GM18517 (cell line): ENCODE measurements at regions not wholly inside any gene's neighbourhood (a gene's known extent, or its start where the extent isn't known, plus 50 kb on each side); places are given as distances from the start of the nearest gene placed in this dataset.

Experiments used
- ATAC-seq: cut with Tn5 transposase; IDR thresholded peaks from one replicate; pipeline ENCODE4 v1.9.1; 2021; ENCODE audit warnings: mild to moderate bottlenecking, moderate library complexity; ENCODE audit not compliant: unreplicated experiment

DNA sequence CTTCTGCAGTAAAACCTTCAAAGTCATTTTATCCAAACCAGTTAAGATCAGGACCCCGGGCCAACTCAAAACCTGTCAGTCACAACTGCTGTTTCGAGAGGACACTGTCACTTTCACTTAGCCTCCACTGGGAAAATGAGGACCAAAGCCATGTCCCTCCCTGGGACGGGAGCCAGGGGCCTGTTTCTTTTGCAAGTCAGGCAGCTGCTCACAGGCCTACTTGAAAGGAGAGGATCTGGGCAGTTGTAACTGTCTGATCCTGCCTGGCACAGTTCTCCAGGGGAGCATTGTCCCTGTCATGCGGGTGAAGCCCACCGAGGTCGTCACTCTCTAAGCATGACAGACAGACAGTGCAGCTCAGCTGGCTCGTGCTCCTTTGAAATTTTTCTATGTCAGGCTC lies 276.2 kb downstream of the NPIPA8 start:
- no peak for ATAC-seq

DNA sequence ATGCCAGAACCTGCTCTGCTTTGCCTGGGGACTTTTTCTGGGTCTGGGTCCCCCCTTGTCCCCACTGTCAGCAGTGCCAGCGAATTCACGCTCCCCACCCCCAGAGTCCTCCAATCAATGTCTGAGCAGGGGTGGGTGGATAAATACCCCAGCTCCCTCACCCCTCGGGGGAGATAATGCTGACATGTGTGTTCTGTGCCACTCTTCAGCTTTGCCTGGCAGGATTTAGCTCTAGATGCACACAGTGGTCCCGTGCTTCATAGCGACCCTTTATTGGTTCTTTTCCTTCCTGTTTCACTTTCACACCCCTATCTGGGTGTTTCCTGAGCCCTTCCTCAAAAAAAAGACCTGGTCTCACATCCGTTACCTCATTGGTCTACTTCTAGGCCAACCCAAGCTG lies 277.0 kb downstream of the NPIPA8 start:
- ATAC-seq = no peak

DNA sequence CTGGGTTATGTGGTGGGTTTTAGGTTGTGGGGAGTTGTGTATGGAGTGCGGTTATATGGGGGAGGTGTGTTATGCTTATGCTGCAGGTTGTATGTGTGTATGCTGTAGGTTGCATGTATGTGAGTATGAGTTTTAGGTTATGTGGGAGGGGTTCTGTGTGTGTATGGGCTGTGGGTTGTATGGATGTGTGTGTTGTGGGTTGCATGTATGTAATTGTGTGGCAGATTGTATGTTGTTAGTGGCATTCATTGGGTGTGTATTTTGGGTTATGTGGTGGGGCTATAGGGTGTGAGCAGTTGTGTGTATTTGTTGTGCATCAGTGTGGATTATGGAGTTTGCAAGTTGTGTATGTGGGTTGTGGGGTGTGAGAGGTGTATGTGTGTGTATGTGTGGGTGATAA lies 277.4 kb downstream of the NPIPA8 start:
- no peak for ATAC-seq

DNA sequence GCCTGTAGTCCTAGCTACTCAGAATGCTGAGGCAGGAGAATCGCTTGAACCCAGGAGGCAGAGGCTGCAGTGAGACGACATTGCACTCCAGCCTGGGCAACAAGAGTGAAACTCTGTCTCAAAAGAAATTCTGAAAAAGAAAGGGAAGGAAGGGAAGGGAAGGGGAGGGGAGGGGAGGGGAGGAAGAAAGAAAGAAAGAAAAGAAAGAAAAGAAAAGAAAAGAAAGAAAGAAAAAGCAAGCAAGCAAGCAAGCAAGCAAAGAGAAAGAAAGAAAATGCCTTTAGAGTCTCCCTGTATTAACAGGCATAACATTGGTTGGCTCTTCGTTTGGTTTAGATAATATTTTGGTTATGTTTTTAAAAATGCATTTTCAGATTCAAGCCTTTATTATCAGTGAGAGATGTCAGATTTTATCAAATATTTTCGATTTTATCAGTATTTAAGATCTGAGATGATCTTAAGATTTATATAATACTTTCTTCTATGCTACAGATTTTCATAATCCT lies 281.1 kb downstream of the NPIPA8 start:
- ATAC-seq = no peak

DNA sequence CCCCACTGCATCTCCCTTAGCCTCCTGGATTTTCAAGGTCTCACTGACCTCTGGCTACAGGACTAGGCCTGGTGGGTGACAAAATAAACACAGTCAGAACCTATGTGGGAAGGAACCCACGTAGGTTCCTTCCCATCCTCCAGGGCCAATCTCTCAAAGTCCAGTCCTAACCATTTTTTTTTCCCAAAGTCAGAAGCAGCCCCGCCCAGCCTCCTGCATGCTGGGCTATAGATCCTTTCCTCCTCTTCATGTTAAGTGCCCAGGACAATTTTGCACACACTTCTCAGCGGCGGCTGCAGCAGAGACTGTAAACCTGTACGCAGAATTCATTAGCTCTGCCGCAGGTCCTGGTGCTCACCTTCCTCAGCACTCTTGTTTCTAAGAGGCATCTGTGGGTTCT lies 285.8 kb downstream of the NPIPA8 start:
- no peak for ATAC-seq

DNA sequence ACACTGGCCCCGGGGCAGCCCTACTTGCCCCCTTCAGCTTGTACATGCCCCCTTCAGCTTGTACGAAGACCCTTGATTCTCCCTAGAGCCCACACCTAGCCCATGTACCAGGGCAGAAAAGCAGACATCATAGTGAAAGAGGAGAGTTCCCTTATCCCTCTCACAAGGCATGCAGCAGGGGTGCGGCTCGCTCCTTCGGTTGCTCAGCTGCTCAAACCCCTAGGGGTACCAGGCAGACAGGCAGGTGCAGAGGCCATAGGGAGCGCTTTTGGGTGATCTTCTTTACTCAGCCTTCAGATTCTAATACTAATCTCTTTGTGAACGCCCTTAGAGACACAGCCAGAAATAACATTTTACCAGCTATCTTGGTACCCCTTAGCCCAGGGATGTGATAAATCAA lies 286.3 kb downstream of the NPIPA8 start:
- no peak for ATAC-seq

DNA sequence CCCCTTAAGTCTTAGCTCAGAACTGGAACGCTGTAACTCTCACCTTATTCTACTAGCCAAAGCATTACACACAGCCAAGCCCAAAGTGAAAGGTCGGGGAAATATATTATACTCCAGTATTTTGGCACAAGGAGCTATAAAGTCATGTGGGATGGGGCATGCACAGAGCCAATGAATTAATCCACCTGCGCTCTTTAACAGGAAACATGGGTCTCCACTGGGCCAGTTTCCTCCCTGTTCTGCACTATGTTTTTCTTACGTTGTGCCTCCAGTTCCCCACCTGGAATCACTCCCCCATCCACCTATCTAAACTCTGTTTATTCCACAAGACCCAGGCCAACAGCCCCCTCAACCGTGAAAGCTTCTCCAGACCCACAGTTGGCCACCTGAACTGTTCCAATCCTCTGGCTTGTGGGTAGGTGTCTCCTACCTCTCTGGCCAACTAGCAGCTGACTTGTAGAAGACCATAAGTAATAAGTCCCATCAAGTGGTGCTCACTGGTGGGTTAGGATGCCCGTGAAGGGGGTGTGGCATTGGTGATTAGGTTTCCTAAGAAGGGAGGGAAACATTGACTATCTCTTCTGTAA lies 286.9 kb downstream of the NPIPA8 start:
- ATAC-seq = no peak

DNA sequence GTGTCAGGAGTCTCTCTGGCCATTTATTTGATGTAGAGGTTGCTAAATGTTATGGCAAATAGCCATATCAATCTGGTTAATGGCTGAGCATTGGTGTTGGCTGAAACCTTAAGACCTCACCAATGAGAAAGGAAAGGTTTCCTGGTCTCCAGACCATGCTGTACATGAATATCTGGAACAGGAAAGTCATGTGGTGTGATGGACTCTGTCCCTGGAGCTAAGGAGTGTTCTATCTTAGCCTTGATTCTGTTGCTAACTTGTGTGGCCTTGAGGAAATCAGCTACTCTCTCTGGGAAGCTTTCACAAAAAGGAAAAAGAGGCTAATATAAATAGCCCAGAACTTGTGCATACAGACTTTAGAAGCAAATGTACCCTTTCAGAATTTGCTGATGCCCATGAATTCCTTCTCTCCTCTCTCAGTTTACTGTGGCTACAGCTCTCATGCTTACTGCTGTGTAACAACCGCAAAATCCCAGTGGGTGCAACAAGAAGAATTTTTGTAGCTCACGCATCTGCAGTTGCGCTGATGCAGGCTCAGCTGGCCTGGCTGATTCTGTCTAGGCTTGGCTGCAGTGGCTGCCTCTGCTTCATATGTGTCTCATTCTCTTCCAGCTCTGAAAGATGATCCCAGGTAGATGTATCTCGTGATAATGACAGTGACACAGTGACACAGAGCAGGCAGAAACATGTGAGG lies 287.5 kb downstream of the NPIPA8 start:
- ATAC-seq = no peak

DNA sequence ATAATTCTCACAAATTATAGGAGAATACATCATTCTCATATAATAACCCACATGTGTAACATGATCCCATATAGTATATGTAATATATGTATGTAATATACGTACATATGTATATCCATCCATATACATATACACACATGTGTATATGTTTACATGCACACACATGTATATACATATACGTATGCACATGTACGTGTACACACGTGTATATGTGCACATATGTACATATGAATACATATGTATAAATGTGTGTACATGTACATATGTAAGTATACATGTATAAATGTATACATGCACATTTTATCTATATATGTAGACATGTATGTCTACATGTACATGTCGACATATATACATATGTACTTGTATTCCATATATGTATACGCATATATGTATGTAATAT lies 288.8 kb downstream of the NPIPA8 start:
- ATAC-seq = no peak

DNA sequence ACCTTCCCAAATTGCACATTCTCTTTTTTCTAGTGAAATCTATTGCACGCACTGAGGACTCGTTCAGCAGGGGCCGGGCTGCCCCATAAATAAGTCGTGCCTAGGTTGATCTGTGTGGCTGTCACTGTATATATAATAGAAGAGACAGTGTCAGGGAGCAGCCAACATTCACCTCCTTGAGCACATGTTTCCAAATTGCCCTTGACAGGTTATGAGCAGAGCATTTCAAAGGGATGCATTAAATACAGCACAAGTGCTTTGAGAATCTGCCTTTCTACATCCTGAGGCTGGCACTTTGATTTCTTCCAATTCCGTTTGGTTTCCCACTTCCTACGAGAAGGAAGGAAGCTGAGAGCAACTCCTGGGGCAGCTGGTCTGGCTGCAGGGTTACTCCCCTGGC lies 291.2 kb downstream of the NPIPA8 start:
- ATAC-seq = no peak

DNA sequence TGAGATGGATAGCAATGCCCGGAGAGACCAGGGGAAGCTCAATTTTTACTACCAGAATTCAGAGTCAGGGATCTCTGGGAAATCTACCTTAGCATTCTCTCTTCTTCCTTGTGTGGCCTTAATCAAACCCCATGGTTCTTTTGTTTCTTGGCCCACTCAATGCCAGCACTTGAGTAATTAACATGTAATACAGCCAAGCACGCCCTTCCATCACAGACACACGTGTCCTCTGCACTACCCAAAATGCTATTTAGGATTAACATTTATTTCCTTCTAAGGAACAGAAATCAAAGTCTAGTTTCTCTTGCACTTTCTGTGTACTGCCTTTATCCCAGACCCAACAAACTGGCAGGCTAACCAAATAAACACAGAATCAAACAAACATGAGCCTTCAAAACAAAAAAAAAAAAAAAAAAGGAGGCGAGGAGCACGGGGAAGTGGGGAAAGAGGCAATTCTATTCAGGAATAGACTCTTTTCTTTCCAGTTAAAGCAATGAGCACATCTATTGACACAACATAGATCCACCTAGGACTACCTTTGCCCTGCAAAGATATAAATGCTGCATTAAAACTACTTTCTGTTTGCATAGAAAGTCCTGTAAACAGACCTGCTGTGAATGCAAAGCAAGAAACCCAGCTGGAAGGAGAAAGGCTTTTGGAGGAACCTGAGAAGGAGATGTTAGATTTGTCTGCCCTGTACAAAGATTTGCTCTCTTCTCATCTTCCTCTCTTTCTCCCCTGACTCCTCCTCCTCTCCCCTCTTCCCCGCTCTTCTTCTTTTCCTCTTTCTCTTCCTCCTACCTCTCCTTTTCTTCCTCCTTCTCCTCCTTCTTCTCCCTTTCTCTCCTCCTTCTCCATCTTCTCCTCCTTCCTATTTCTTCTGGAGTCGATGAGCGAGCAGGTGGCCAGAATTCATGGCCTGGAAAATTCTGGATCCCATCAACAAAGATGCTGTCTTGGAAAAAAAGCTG lies 294.4 kb downstream of the NPIPA8 start:
- no peak for ATAC-seq

DNA sequence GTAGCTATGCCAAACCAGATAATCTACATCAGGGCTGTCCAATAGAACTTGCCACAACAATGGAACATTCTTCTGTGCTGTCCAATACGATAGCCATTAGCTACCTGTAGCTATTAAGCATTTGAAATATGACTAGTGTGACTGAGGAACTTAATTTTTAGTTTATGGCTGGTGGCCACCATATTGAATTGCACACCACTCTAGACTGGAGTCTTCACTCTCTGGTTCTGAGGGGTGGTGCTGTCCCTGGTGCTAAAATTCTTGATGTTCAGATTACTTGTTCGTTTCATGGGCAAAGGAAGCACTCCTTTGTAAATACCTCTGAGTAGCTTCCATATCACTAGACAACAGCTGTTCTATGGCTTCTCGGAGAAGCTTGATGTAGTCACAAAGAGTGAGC lies 296.6 kb downstream of the NPIPA8 start:
- no peak for ATAC-seq

DNA sequence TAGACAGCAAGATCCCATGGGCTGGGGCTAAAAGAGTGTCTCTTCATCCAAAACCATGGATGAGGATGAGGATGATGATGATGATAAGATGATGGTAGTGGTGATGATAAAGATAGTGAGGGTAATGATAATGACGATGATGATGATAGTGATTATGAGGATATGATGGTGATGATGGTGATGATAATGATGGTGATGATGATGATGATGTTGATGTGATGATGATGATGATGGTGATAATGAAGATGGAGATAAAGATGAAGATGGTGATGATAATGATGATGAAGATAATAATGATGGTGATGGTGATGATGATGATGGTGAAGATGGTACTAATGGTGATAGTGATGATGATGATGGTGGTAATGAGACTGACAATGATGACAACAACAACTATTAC lies 299.5 kb downstream of the NPIPA8 start:
- ATAC-seq = no peak

DNA sequence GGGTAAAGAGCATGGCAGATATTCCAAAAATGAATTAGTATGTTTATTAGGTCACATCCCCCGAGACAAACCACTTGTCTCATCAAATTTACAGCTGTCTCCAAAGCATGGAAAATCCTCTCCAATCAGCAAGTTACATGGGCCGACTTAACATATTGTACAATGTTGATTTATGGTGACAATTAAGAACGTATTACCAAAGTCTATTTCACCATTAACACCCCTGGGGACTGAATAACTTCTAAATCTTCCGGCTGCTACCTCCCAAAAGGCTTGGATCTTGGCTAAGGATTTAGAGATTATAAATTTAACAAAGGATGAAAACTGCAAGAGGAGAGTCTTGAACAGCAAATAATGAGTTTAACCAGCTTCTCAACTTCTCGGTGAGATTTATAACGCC lies 311.9 kb downstream of the NPIPA8 start:
- ATAC-seq = no peak

DNA sequence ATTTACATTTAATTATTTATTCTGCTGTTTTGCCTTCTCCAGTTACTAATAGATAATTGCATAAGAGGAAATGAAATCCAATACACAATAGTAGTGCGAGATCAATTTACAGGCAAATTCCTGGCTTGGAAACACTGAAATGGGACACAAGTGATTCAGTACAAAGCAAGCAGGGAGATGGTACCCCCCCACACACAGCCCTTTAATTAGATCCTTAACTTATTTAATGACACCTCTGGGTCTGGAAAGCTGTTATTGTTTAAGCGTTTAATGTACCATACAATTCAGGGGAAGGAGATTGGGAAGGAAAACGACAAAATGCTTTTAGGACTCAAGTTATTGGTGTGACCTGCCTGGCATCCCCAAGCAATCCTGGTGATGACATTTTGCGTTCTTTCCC lies 318.2 kb downstream of the NPIPA8 start:
- no peak for ATAC-seq

DNA sequence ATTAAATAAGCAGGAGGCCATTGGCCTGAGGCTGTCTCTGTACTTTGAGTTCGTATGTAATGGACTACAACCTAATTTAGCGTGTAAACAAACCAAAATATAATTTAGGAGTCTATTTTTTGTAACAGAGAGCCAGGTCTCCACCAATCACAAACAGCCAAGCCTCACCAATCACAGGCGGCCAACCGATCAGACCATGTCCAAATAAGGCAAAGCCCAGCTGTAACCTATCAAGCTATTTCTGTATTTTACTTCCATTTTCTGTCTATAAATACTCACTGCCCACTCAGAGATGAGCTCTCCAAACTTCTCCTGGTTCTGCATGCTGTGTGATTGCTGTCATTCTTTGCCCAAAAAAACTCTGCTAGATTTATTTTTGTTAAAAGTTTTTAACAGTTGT lies 322.7 kb downstream of the NPIPA8 start:
- no peak for ATAC-seq

DNA sequence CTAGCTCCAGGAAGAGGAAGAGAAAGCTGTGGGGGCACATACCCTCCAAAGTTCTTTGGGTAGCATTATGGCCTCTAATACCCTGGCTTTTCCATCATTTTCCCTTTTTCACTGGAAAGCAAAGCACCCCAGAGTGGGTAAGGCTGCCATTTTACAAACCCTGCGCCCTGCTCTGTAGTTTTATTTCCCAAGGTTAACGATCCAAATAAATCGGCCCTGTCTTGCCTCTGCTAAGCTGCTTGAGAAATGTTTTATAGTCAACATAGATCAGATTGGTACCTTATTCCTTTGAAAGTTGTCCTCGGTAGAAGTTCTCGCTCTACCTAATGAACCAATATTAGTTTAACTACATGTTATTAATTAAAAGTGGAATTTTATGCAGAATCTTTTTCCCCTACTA lies 328.2 kb downstream of the NPIPA8 start:
- ATAC-seq = no peak

DNA sequence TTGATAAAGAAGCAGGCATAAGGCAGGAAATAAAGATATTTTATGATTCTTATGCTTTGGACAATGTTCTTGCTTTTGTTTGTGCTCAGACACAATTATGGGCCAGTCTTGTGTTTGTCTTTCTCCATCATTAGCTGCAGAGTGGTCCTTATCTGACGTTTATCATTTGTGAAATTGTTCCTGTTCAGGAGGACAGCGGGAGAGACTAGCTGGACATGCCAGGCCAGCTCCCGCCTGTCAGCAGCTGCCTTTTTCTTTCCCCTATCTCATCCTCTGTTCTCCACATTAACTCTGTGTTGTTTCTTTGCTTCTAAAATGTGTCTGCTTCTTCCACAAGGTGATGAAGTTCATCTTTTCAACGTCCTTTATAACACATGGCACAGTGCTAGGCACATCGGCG lies 333.5 kb downstream of the NPIPA8 start:
- no peak for ATAC-seq

DNA sequence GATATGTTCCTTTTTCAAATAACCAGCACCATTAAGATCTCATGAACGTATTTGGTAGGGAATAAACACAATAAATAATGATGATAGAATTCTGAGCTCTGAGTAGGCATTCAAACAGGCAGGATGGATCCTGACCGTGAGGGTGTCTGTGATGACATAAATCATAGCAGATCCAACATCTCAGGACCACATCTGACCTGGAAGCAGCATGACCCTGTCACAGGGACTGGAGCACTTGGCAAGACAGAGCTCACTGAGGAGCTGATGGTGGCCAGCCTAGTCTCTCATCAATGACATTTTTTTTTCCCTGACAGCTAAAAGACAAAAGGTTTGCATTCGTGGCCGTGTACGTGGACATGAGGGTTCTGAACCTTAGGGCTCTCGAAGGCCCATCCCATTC lies 337.5 kb downstream of the NPIPA8 start:
- no peak for ATAC-seq

DNA sequence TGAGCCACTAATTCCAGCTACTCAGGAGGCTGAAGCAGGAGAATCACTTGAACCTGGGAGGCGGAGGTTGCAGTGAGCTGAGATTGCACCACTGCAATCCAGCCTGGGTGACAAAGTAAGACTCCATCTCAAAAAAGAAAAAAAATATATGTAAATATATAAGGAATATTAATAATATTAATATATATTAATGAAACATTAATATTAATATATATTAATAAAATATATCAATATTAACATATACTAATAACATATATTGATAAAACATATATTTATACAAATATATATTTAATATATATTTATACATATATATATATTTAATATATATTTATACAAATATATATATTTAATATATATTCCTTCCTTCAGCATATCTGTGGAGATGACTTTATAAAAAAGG lies 338.0 kb downstream of the NPIPA8 start:
- no peak for ATAC-seq

DNA sequence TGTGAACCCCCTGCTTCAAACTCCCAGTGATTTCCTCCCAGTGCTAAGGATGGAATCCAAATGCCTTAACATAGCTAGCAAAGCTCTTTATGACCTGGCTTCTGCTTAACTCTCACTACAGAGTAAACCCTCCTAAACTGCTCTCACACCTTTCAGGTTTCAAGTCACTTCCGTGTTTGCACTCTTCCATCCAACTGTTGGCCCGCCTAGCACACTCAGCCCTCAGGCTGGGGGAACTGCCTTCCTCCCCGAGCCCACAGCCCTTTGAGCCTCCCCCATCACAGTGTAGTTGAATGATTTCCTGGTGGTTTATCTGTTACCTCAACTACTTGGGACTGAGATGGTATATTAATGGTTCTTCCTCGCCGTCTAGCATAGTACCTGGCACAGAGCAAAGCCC lies 342.5 kb downstream of the NPIPA8 start:
- no peak for ATAC-seq

DNA sequence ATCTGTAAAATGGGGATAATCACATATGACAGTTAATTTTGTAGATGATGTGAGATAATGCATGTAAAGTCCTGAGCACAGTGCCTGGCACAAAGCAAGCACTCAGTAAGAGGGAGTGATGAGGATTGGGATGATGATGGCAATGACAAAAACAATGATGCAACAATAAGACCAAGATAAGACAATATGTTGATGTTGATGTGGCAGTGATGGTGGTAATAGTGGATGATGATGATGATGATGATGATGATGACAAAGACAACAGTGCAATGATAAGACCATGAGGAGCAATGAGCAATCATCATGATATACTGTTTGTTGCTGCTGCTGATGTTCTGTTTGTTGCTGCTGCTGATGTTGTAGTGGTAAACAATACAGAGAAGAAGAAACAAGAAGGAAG lies 344.1 kb downstream of the NPIPA8 start:
- no peak for ATAC-seq
